K562 (cell line): ENCODE measurements at regions not wholly inside any gene's neighbourhood (a gene's known extent, or its start where the extent isn't known, plus 50 kb on each side); places are given as distances from the start of the nearest gene placed in this dataset.
A peak's percentile ranks its signal among the peaks of the same experiment; 100 is the strongest.

Source experiments
- ATF1 ChIP-seq, 2 experiments: fragments of 450-650 bp in 1 of 2; IDR thresholded peaks; 2 replicates each; pipeline ENCODE4 v1.6.1; 2016; ENCODE audit warnings: missing compliant biosample characterization in 1 of 2, missing genetic modification characterization in 1 of 2
- C11orf30 ChIP-seq: fragments of 450-650 bp; IDR thresholded peaks from 2 replicates; pipeline ENCODE4 v1.6.1; 2016; ENCODE audit warnings: low read depth, mild to moderate bottlenecking
- CXXC5 ChIP-seq: fragments of 250-450 bp; sonication (Bioruptor Pico); IDR thresholded peaks from 2 replicates; pipeline ENCODE4 v1.8.0; 2022; ENCODE audit warnings: inconsistent platforms, mild to moderate bottlenecking, moderate library complexity
- ETV1 ChIP-seq: fragments of 450-650 bp; conservative IDR thresholded peaks from 2 replicates; pipeline ENCODE4 v1.6.1; 2016; ENCODE audit warnings: missing genetic modification characterization, control low read depth, low read depth, missing compliant biosample characterization
- ETV6 ChIP-seq, 3 experiments: fragments of 150-350 bp in 1 of 3; sonication (generic) in 1 of 3; formaldehyde crosslinking in 1 of 3; IDR thresholded peaks; 2 replicates each; pipeline versions ENCODE4 v1.6.1 to v1.8.0; 2014 to 2022; ENCODE audit warnings: borderline replicate concordance in 2 of 3, low read depth in 2 of 3, antibody characterized with exemption in 1 of 3, low read length in 1 of 3, mild to moderate bottlenecking in 1 of 3, missing genetic modification reagents in 1 of 3
- HIVEP1 ChIP-seq: fragments of 250-450 bp; sonication (Bioruptor Pico); IDR thresholded peaks from 2 replicates; pipeline ENCODE4 v1.4.0; 2020; ENCODE audit warnings: mild to moderate bottlenecking
- MTA3 ChIP-seq: fragments of 450-650 bp; formaldehyde crosslinking; IDR thresholded peaks from 2 replicates; pipeline ENCODE4 v1.6.1; 2017; ENCODE audit warnings: mild to moderate bottlenecking, borderline replicate concordance
- PYGO2 ChIP-seq: fragments of 450-650 bp; IDR thresholded peaks from 2 replicates; pipeline ENCODE4 v1.6.1; 2016; ENCODE audit warnings: mild to moderate bottlenecking, missing genetic modification characterization, moderate library complexity, missing compliant biosample characterization
- RBFOX2 ChIP-seq: fragments of 200-400 bp; formaldehyde crosslinking; IDR thresholded peaks from 2 replicates; pipeline ENCODE4 v1.6.1; 2017; ENCODE audit warnings: low read depth, mild to moderate bottlenecking, low read length, moderate library complexity
- RBM34 ChIP-seq: fragments of 200-400 bp; formaldehyde crosslinking; IDR thresholded peaks from 2 replicates; pipeline ENCODE4 v1.6.1; 2018; ENCODE audit warnings: low read length, borderline replicate concordance; ENCODE audit not compliant: insufficient read depth
- SIX5 ChIP-seq, 2 experiments: IDR thresholded peaks; 2 replicates each; pipeline ENCODE4 v1.6.1; 2011; ENCODE audit warnings: low read length in 2 of 2, borderline replicate concordance in 1 of 2, low read depth in 1 of 2, mild to moderate bottlenecking in 1 of 2, moderate library complexity in 1 of 2; ENCODE audit not compliant: insufficient read depth in 1 of 2
- SMARCA4 ChIP-seq: fragments of 450-650 bp; IDR thresholded peaks from 2 replicates; pipeline ENCODE4 v1.6.1; 2016
- ZBTB8A ChIP-seq: fragments of 450-650 bp; IDR thresholded peaks from 2 replicates; pipeline ENCODE4 v1.6.1; 2018; ENCODE audit warnings: mild to moderate bottlenecking, moderate library complexity; ENCODE audit not compliant: partially characterized antibody
- ZNF175 ChIP-seq: fragments of 200-800 bp; sonication (Bioruptor generic); IDR thresholded peaks from 2 replicates; pipeline ENCODE4 v1.6.1; 2016; ENCODE audit warnings: low read depth, mild to moderate bottlenecking, missing genetic modification characterization, missing compliant biosample characterization
- ZNF586 ChIP-seq: fragments of 450-650 bp; formaldehyde crosslinking; conservative IDR thresholded peaks from 2 replicates; pipeline ENCODE4 v1.4.0; 2020; ENCODE audit warnings: mild to moderate bottlenecking, moderate library complexity
- ZNF780A ChIP-seq: fragments of 250-450 bp; sonication (Bioruptor Pico); IDR thresholded peaks from 2 replicates; pipeline ENCODE4 v1.5.0; 2021; ENCODE audit warnings: mild to moderate bottlenecking
- TF ChIP-seq, protein P1 (sequence below): fragments of 250-450 bp; sonication (Bioruptor Pico); IDR thresholded peaks from 2 replicates; pipeline ENCODE4 v1.5.0; 2021
- TF ChIP-seq, protein P2 (sequence below), 2 experiments: fragments of 450-650 bp in 1 of 2; IDR thresholded peaks; 2 replicates each; pipeline ENCODE4 v1.6.1; 2011 to 2017; ENCODE audit warnings: low read depth in 2 of 2, antibody characterized with exemption in 1 of 2, borderline replicate concordance in 1 of 2, low read length in 1 of 2, mild to moderate bottlenecking in 1 of 2, mixed read lengths in 1 of 2; ENCODE audit not compliant: control insufficient read depth in 1 of 2
- TF ChIP-seq, protein P3 (sequence below): fragments of 450-650 bp; IDR thresholded peaks from 2 replicates; pipeline ENCODE4 v1.6.1; 2016; ENCODE audit warnings: missing biosample characterization, missing genetic modification characterization
- TF ChIP-seq, protein P4 (sequence below): sonication (generic); formaldehyde crosslinking; IDR thresholded peaks from 2 replicates; pipeline ENCODE4 v1.8.1; 2023; ENCODE audit warnings: mild to moderate bottlenecking, missing genetic modification reagents

DNA sequence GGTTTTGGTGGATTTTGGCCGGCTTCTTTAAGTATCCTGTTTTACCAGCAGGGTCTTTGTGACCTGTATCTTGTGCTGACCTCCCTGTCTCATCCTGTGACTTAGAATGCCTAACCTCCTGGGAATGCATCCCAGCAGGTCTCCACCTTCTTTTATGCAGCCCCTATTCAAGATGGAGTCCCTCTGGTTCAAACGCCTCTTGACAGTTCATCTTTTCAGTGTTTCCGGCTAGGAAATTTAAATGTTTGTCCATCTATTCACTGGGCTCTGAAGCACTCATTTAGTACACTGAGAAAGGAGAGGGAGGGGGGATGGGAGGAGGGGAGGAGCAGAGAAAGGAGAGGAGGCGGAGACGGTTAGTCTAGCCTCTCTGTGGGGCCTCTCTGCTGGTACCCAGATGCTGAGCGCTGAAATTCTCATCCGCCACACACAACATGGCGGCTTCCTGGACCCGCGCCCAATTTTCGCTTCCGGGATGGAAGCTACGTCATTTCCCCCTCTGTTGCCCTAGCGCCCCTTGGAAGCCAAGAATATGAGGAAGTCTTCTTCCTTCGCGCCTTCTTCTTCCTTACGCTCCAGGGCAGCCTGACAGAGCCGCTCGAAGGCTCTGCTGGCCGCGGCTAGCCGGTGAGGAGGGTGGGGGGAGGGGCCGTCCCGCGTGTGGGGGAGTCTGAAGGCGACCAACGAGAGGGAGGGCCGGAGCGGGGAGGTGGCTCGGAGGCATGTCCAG is 69.0 kb upstream of the SYT13 start (continued):
- 0 out of 2 replicates have a peak, but pooled peaks have one; percentile 24 for TF ChIP-seq ATF1 (CRISPR knock-in tag; IDR thresholded peaks at IDR 0.05)
- peak; percentile 91 for TF ChIP-seq ATF1 (tag; IDR thresholded peaks at IDR 0.05)
- TF ChIP-seq SMARCA4 = no peak
- TF ChIP-seq, protein P1, sequence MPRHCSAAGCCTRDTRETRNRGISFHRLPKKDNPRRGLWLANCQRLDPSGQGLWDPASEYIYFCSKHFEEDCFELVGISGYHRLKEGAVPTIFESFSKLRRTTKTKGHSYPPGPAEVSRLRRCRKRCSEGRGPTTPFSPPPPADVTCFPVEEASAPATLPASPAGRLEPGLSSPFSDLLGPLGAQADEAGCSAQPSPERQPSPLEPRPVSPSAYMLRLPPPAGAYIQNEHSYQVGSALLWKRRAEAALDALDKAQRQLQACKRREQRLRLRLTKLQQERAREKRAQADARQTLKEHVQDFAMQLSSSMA (CRISPR knock-in tag) = peak; percentile 98
- TF ChIP-seq, protein P2, sequence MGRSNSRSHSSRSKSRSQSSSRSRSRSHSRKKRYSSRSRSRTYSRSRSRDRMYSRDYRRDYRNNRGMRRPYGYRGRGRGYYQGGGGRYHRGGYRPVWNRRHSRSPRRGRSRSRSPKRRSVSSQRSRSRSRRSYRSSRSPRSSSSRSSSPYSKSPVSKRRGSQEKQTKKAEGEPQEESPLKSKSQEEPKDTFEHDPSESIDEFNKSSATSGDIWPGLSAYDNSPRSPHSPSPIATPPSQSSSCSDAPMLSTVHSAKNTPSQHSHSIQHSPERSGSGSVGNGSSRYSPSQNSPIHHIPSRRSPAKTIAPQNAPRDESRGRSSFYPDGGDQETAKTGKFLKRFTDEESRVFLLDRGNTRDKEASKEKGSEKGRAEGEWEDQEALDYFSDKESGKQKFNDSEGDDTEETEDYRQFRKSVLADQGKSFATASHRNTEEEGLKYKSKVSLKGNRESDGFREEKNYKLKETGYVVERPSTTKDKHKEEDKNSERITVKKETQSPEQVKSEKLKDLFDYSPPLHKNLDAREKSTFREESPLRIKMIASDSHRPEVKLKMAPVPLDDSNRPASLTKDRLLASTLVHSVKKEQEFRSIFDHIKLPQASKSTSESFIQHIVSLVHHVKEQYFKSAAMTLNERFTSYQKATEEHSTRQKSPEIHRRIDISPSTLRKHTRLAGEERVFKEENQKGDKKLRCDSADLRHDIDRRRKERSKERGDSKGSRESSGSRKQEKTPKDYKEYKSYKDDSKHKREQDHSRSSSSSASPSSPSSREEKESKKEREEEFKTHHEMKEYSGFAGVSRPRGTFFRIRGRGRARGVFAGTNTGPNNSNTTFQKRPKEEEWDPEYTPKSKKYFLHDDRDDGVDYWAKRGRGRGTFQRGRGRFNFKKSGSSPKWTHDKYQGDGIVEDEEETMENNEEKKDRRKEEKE (IDR thresholded peaks at IDR 0.05; ENCODE audit: borderline replicate concordance in 1 of 2, control insufficient read depth in 1 of 2, low read depth in 2 of 2, low read length in 1 of 2) = no peak
- peak; percentile 59 for TF ChIP-seq RBFOX2
- TF ChIP-seq ETV1 = peak; percentile 45; the same call in 1 of the 2 replicates
- TF ChIP-seq RBM34 = no peak
- TF ChIP-seq C11orf30 = no peak
- 0 out of 2 replicates have a peak, but pooled peaks have one; percentile 53 for TF ChIP-seq ZNF175 (CRISPR knock-in tag)
- peak; percentile 50; the same call in 1 of the 2 replicates for TF ChIP-seq PYGO2
- TF ChIP-seq ZNF586 (CRISPR knock-in tag) = no peak
- no peak for TF ChIP-seq MTA3
- no peak for TF ChIP-seq HIVEP1 (CRISPR knock-in tag)
- peak; percentile 83 to 93; a peak in 3 of 4 replicates for TF ChIP-seq ETV6 (IDR thresholded peaks at IDR 0.05; ENCODE audit: borderline replicate concordance in 1 of 2, low read depth in 2 of 2, low read length in 1 of 2)
- TF ChIP-seq ETV6 (CRISPR knock-in tag; IDR thresholded peaks at IDR 0.05; ENCODE audit: borderline replicate concordance) = no peak
- TF ChIP-seq ZBTB8A = no peak
- peak; percentile 31; the same call in 1 of the 2 replicates for TF ChIP-seq CXXC5 (CRISPR knock-in tag)
- TF ChIP-seq ZNF780A = no peak
- TF ChIP-seq, protein P3, sequence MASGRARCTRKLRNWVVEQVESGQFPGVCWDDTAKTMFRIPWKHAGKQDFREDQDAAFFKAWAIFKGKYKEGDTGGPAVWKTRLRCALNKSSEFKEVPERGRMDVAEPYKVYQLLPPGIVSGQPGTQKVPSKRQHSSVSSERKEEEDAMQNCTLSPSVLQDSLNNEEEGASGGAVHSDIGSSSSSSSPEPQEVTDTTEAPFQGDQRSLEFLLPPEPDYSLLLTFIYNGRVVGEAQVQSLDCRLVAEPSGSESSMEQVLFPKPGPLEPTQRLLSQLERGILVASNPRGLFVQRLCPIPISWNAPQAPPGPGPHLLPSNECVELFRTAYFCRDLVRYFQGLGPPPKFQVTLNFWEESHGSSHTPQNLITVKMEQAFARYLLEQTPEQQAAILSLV = peak; percentile 25; the same call in 1 of the 2 replicates
- TF ChIP-seq, protein P4, sequence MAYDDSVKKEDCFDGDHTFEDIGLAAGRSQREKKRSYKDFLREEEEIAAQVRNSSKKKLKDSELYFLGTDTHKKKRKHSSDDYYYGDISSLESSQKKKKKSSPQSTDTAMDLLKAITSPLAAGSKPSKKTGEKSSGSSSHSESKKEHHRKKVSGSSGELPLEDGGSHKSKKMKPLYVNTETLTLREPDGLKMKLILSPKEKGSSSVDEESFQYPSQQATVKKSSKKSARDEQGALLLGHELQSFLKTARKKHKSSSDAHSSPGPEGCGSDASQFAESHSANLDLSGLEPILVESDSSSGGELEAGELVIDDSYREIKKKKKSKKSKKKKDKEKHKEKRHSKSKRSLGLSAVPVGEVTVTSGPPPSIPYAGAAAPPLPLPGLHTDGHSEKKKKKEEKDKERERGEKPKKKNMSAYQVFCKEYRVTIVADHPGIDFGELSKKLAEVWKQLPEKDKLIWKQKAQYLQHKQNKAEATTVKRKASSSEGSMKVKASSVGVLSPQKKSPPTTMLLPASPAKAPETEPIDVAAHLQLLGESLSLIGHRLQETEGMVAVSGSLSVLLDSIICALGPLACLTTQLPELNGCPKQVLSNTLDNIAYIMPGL = no peak
- peak; percentile 54 to 62; a peak in 3 of 4 replicates for TF ChIP-seq SIX5 (IDR thresholded peaks at IDR 0.05; ENCODE audit: borderline replicate concordance in 1 of 2, insufficient read depth in 1 of 2, low read depth in 1 of 2, low read length in 2 of 2)
